GM23338 (cell line): ENCODE measurements at regions not wholly inside any gene's neighbourhood (a gene's known extent, or its start where the extent isn't known, plus 50 kb on each side); places are given as distances from the start of the nearest gene placed in this dataset.

Source experiments
- ATAC-seq: fragments of 200-7000 bp; cut with Tn5 transposase; 3 replicates; pipeline ENCODE4 v1.9.1; 2020
- DNase-seq: peaks from one replicate; pipeline ENCODE4 v3.0.0-alpha.2; 2015; ENCODE audit warnings: low spot score
- H2AFZ ChIP-seq: fragments of 200-600 bp; sonication (generic); 2 replicates; pipeline ENCODE4 v1.8.0; 2016; ENCODE audit warnings: antibody characterized with exemption, mild to moderate bottlenecking, moderate library complexity
- H3F3A ChIP-seq: fragments of 200-600 bp; sonication (generic); replicated peaks from 2 replicates; pipeline ENCODE4 v1.8.0; 2017; ENCODE audit warnings: antibody characterized with exemption, mixed run types, low read depth
- H3K27ac ChIP-seq: fragments of 200-600 bp; sonication (generic); 2 replicates; pipeline ENCODE4 v1.6.1; 2016; ENCODE audit warnings: low read depth
- H3K27me3 ChIP-seq: fragments of 200-600 bp; sonication (generic); 2 replicates; pipeline ENCODE4 v1.8.0; 2016; ENCODE audit warnings: mild to moderate bottlenecking, mixed run types, moderate library complexity; ENCODE audit not compliant: insufficient read depth
- H3K36me3 ChIP-seq: fragments of 200-600 bp; sonication (generic); 2 replicates; pipeline ENCODE4 v1.8.0; 2016; ENCODE audit warnings: mild to moderate bottlenecking; ENCODE audit not compliant: insufficient read depth
- H3K4me1 ChIP-seq: fragments of 200-600 bp; sonication (generic); 2 replicates; pipeline ENCODE4 v1.8.0; 2016; ENCODE audit warnings: mild to moderate bottlenecking, moderate library complexity; ENCODE audit not compliant: insufficient read depth
- H3K4me2 ChIP-seq: fragments of 200-600 bp; sonication (generic); 2 replicates; pipeline ENCODE4 v1.7.1; 2017; ENCODE audit warnings: mixed run types
- H3K4me3 ChIP-seq: fragments of 200-600 bp; sonication (generic); 2 replicates; pipeline ENCODE4 v1.6.1; 2016; ENCODE audit warnings: mixed run types
- H3K79me2 ChIP-seq: fragments of 200-600 bp; sonication (generic); replicated peaks from 2 replicates; pipeline ENCODE4 v1.8.0; 2017; ENCODE audit warnings: mild to moderate bottlenecking; ENCODE audit not compliant: insufficient read depth
- H3K9me2 ChIP-seq: fragments of 200-600 bp; sonication (generic); 2 replicates; pipeline ENCODE4 v1.8.0; 2017; ENCODE audit not compliant: insufficient read depth
- H4K20me1 ChIP-seq: fragments of 200-600 bp; sonication (generic); replicated peaks from 2 replicates; pipeline ENCODE4 v1.8.0; 2017; ENCODE audit warnings: mild to moderate bottlenecking; ENCODE audit not compliant: insufficient read depth
- H3K27ac Mint-ChIP-seq: 2 replicates; pipeline ENCODE4 v1.8.0; 2020; ENCODE audit warnings: inconsistent platforms, mild to moderate bottlenecking, moderate library complexity, mixed read lengths
- H3K27me3 Mint-ChIP-seq: 3 replicates; pipeline ENCODE4 v1.8.0; 2022; ENCODE audit warnings: low read depth, mild to moderate bottlenecking, moderate library complexity, mixed read lengths, inconsistent platforms; ENCODE audit not compliant: insufficient read depth, poor library complexity
- H3K36me3 Mint-ChIP-seq: 3 replicates; pipeline ENCODE4 v1.8.0; 2021; ENCODE audit warnings: low read depth, mild to moderate bottlenecking, inconsistent platforms, moderate library complexity, mixed read lengths
- H3K4me1 Mint-ChIP-seq: 3 replicates; pipeline ENCODE4 v1.8.0; 2020; ENCODE audit warnings: mild to moderate bottlenecking, inconsistent platforms, mixed read lengths
- H3K4me3 Mint-ChIP-seq: 3 replicates; pipeline ENCODE4 v1.8.0; 2021; ENCODE audit warnings: moderate library complexity, mild to moderate bottlenecking, inconsistent platforms, mixed read lengths
- H3K9me3 Mint-ChIP-seq: 3 replicates; pipeline ENCODE4 v1.8.0; 2020; ENCODE audit warnings: moderate library complexity, mild to moderate bottlenecking, inconsistent platforms, mixed read lengths
- CREB1 ChIP-seq: fragments of 250-450 bp; sonication (Bioruptor Pico); IDR thresholded peaks from 2 replicates; pipeline ENCODE4 v1.5.0; 2020; ENCODE audit warnings: low read depth, mild to moderate bottlenecking, moderate library complexity
- EZH2 ChIP-seq: fragments of 200-600 bp; sonication (generic); IDR thresholded peaks from one replicate; pipeline ENCODE4 v1.8.0; 2017; ENCODE audit warnings: antibody characterized with exemption, mild to moderate bottlenecking, low read depth; ENCODE audit not compliant: unreplicated experiment
- EZH2phosphoT487 ChIP-seq: fragments of 200-600 bp; sonication (generic); IDR thresholded peaks from one replicate; pipeline ENCODE4 v1.8.1; 2018; ENCODE audit warnings: antibody characterized with exemption; ENCODE audit not compliant: unreplicated experiment
- JUNB ChIP-seq: IDR thresholded peaks from one replicate; pipeline ENCODE4 v1.6.1; 2016; ENCODE audit warnings: antibody characterized with exemption; ENCODE audit not compliant: unreplicated experiment
- NANOG ChIP-seq: IDR thresholded peaks from 2 replicates; pipeline ENCODE4 v1.6.1; 2016; ENCODE audit warnings: antibody characterized with exemption, borderline replicate concordance
- POLR2AphosphoS5 ChIP-seq: IDR thresholded peaks from 2 replicates; pipeline ENCODE4 v1.6.1; 2016; ENCODE audit warnings: antibody characterized with exemption, low read depth
- REST ChIP-seq: IDR thresholded peaks from one replicate; pipeline ENCODE4 v1.6.1; 2018; ENCODE audit warnings: antibody characterized with exemption; ENCODE audit not compliant: unreplicated experiment
- STAT1 ChIP-seq: IDR thresholded peaks from one replicate; pipeline ENCODE4 v1.6.1; 2016; ENCODE audit warnings: antibody characterized with exemption; ENCODE audit not compliant: unreplicated experiment
- ZNF114 ChIP-seq: fragments of 250-450 bp; sonication (Bioruptor Pico); IDR thresholded peaks from 2 replicates; pipeline ENCODE4 v1.5.0; 2020; ENCODE audit warnings: mild to moderate bottlenecking, moderate library complexity
- ZNF331 ChIP-seq: fragments of 250-450 bp; sonication (Bioruptor Pico); IDR thresholded peaks from 2 replicates; pipeline ENCODE4 v1.5.0; 2020; ENCODE audit warnings: low read depth, mild to moderate bottlenecking, moderate library complexity
- ZNF462 ChIP-seq: fragments of 250-450 bp; sonication (Bioruptor Pico); IDR thresholded peaks from 2 replicates; pipeline ENCODE4 v1.5.0; 2020; ENCODE audit warnings: mild to moderate bottlenecking, moderate library complexity
- TF ChIP-seq, protein P1 (sequence below): IDR thresholded peaks from 2 replicates; pipeline ENCODE4 v1.6.1; 2016; ENCODE audit warnings: antibody characterized with exemption
- TF ChIP-seq, protein P2 (sequence below), 2 experiments: fragments of 200-600 bp in 1 of 2; sonication (generic) in 1 of 2; conservative IDR thresholded peaks; 2 replicates each; pipeline versions ENCODE4 v1.5.1 to v1.6.1; 2016 to 2017; ENCODE audit warnings: antibody characterized with exemption in 2 of 2, low read depth in 2 of 2, mild to moderate bottlenecking in 2 of 2, moderate library complexity in 1 of 2

DNA sequence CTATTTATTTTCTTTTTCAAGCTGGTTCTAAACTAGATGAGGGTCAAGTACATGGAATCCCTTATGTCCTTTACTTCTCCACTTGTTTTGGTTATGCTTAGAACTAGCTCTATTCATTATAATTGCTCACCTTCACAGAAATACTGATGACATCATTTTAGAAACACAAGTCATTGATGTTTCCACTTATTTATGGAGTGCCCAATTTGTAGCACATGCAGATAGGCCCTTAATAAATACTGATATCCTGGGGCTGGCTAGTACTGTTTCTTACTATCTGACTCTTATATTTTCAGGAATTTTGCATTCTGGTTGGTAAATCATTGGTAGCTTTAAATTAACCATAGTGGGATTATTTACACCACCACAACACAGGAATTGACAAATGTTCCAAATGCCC lies 112.2 kb downstream of the NAA11 start:
- Histone ChIP-seq H2AFZ (no peak overlapping the region), H3K79me2 (no peaks in the 10 kb centered on the region), H3K4me2 (no peak overlapping the region), H3K36me3 (no peaks in the 10 kb centered on the region), H3K9me2 (no peaks in the 10 kb centered on the region), H3K4me1 (peaks cover 4% of the 10 kb centered on the region; the same call in 1 of the 2 replicates), H3F3A (no peaks in the 10 kb centered on the region), H4K20me1 (no peaks in the 10 kb centered on the region), H3K27ac (no peak overlapping the region), H3K27me3 (no peaks in the 10 kb centered on the region), H3K4me3 (no peak overlapping the region)
- H3K4me1 Mint-ChIP-seq = peaks cover 15% of the 10 kb centered on the region
- no peaks in the 10 kb centered on the region for H3K36me3 Mint-ChIP-seq
- no peak for TF ChIP-seq EZH2phosphoT487
- TF ChIP-seq CREB1 (CRISPR knock-in tag) = no peak
- TF ChIP-seq POLR2AphosphoS5 = no peak
- no peak for TF ChIP-seq NANOG
- TF ChIP-seq JUNB = no peak
- TF ChIP-seq, protein P1, sequence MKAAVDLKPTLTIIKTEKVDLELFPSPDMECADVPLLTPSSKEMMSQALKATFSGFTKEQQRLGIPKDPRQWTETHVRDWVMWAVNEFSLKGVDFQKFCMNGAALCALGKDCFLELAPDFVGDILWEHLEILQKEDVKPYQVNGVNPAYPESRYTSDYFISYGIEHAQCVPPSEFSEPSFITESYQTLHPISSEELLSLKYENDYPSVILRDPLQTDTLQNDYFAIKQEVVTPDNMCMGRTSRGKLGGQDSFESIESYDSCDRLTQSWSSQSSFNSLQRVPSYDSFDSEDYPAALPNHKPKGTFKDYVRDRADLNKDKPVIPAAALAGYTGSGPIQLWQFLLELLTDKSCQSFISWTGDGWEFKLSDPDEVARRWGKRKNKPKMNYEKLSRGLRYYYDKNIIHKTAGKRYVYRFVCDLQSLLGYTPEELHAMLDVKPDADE = no peak
- TF ChIP-seq ZNF114 (CRISPR knock-in tag) = no peak
- TF ChIP-seq EZH2 = no peak
- TF ChIP-seq REST = no peak
- TF ChIP-seq STAT1 = no peak
- TF ChIP-seq, protein P2, sequence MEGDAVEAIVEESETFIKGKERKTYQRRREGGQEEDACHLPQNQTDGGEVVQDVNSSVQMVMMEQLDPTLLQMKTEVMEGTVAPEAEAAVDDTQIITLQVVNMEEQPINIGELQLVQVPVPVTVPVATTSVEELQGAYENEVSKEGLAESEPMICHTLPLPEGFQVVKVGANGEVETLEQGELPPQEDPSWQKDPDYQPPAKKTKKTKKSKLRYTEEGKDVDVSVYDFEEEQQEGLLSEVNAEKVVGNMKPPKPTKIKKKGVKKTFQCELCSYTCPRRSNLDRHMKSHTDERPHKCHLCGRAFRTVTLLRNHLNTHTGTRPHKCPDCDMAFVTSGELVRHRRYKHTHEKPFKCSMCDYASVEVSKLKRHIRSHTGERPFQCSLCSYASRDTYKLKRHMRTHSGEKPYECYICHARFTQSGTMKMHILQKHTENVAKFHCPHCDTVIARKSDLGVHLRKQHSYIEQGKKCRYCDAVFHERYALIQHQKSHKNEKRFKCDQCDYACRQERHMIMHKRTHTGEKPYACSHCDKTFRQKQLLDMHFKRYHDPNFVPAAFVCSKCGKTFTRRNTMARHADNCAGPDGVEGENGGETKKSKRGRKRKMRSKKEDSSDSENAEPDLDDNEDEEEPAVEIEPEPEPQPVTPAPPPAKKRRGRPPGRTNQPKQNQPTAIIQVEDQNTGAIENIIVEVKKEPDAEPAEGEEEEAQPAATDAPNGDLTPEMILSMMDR (conservative IDR thresholded peaks at IDR 0.05; ENCODE audit: low read depth in 2 of 2) = no peak
- no peak for TF ChIP-seq ZNF462
- TF ChIP-seq ZNF331 (CRISPR knock-in tag) = no peak
- no peak for ATAC-seq
- no peaks in the 10 kb centered on the region for H3K9me3 Mint-ChIP-seq
- no peak overlapping the region for H3K4me3 Mint-ChIP-seq
- DNase-seq = no peak
- H3K27me3 Mint-ChIP-seq = no peaks in the 10 kb centered on the region
- H3K27ac Mint-ChIP-seq = no peak overlapping the region
